ENCODE measurements at regions not wholly inside any gene's neighbourhood (a gene's known extent, or its start where the extent isn't known, plus 50 kb on each side); places are given as distances from the start of the nearest gene placed in this dataset.

GRCh38 chrX:2609431-2610238 lies 81.5 kb upstream of the CD99 start:
- in situ Hi-C loops (cut with HindIII; ENCODE audit: low pct_ligation_motif_present, low pct_unique_long_range_greater_than_20kb, low sequenced_read_pairs) = no loop called here
- DNase-seq = peak; percentile 10

- peak; percentile 63 for DNase-seq
- in situ Hi-C loops (cut with HindIII; ENCODE audit: low pct_ligation_motif_present, low pct_unique_long_range_greater_than_20kb, low sequenced_read_pairs) = no loop called here
Measured at GRCh38 chrX:2608638-2609430, 82.3 kb upstream of the CD99 start.

GRCh38 chrX:2607113-2607512 lies 84.0 kb upstream of the CD99 start:
- no peak for DNase-seq
- in situ Hi-C loops (cut with HindIII; ENCODE audit: low pct_ligation_motif_present, low pct_unique_long_range_greater_than_20kb, low sequenced_read_pairs) = no loop called here

- in situ Hi-C loops (cut with HindIII; ENCODE audit: low pct_ligation_motif_present, low pct_unique_long_range_greater_than_20kb, low sequenced_read_pairs) = no loop called here
- DNase-seq = no peak
Measured at GRCh38 chrX:2600564-2600963, 90.5 kb upstream of the CD99 start.

- DNase-seq = no peak
- in situ Hi-C loops (cut with HindIII; ENCODE audit: low pct_ligation_motif_present, low pct_unique_long_range_greater_than_20kb, low sequenced_read_pairs) = no loop called here
Measured at GRCh38 chrX:2596555-2597255, 94.4 kb upstream of the CD99 start.

- no peak for DNase-seq
- in situ Hi-C loops (cut with HindIII; ENCODE audit: low pct_ligation_motif_present, low pct_unique_long_range_greater_than_20kb, low sequenced_read_pairs) = no loop called here
Measured at GRCh38 chrX:2596045-2596444, 95.0 kb upstream of the CD99 start.

GRCh38 chrX:2595258-2595657 lies 94.5 kb upstream of the DHRSX start:
- no peak for DNase-seq
- in situ Hi-C loops (cut with HindIII; ENCODE audit: low pct_ligation_motif_present, low pct_unique_long_range_greater_than_20kb, low sequenced_read_pairs) = no loop called here

GRCh38 chrX:2594491-2594890 lies 93.7 kb upstream of the DHRSX start:
- in situ Hi-C loops (cut with HindIII; ENCODE audit: low pct_ligation_motif_present, low pct_unique_long_range_greater_than_20kb, low sequenced_read_pairs) = no loop called here

GRCh38 chrX:2592279-2592678 lies 91.5 kb upstream of the DHRSX start:
- no peak for DNase-seq
- in situ Hi-C loops (cut with HindIII; ENCODE audit: low pct_ligation_motif_present, low pct_unique_long_range_greater_than_20kb, low sequenced_read_pairs) = no loop called here

More at GRCh38 chrX:2594491-2594890, 93.7 kb upstream of the DHRSX start:
- DNase-seq = no peak

- no peak for DNase-seq
Measured at GRCh38 chrX:2589186-2590020, 88.6 kb upstream of the DHRSX start.

GRCh38 chrX:2588049-2588448 lies 87.3 kb upstream of the DHRSX start:
- in situ Hi-C loops (cut with HindIII; ENCODE audit: low pct_ligation_motif_present, low pct_unique_long_range_greater_than_20kb, low sequenced_read_pairs) = no loop called here
- no peak for DNase-seq

More at GRCh38 chrX:2589186-2590020, 88.6 kb upstream of the DHRSX start:
- in situ Hi-C loops (cut with HindIII; ENCODE audit: low pct_ligation_motif_present, low pct_unique_long_range_greater_than_20kb, low sequenced_read_pairs) = no loop called here

GRCh38 chrX:2587146-2587545 lies 86.4 kb upstream of the DHRSX start:
- no peak for DNase-seq
- in situ Hi-C loops (cut with HindIII; ENCODE audit: low pct_ligation_motif_present, low pct_unique_long_range_greater_than_20kb, low sequenced_read_pairs) = no loop called here

- no peak for DNase-seq
- in situ Hi-C loops (cut with HindIII; ENCODE audit: low pct_ligation_motif_present, low pct_unique_long_range_greater_than_20kb, low sequenced_read_pairs) = no loop called here
Measured at GRCh38 chrX:2585158-2585470, 84.3 kb upstream of the DHRSX start.

- in situ Hi-C loops (cut with HindIII; ENCODE audit: low pct_ligation_motif_present, low pct_unique_long_range_greater_than_20kb, low sequenced_read_pairs) = no loop called here
- no peak for DNase-seq
Measured at GRCh38 chrX:2584251-2585157, 83.7 kb upstream of the DHRSX start.

GRCh38 chrX:2583194-2584162 lies 82.7 kb upstream of the DHRSX start:
- in situ Hi-C loops (cut with HindIII; ENCODE audit: low pct_ligation_motif_present, low pct_unique_long_range_greater_than_20kb, low sequenced_read_pairs) = no loop called here
- no peak for DNase-seq

GRCh38 chrX:2582667-2583066 lies 81.9 kb upstream of the DHRSX start:
- DNase-seq = no peak
- in situ Hi-C loops (cut with HindIII; ENCODE audit: low pct_ligation_motif_present, low pct_unique_long_range_greater_than_20kb, low sequenced_read_pairs) = no loop called here

GRCh38 chrX:2581296-2581695 lies 80.5 kb upstream of the DHRSX start:
- DNase-seq = no peak
- in situ Hi-C loops (cut with HindIII; ENCODE audit: low pct_ligation_motif_present, low pct_unique_long_range_greater_than_20kb, low sequenced_read_pairs) = no loop called here
